H1 (cell line): ENCODE measurements at regions not wholly inside any gene's neighbourhood (a gene's known extent, or its start where the extent isn't known, plus 50 kb on each side); places are given as distances from the start of the nearest gene placed in this dataset.

ENCODE experiments used
- CTCF ChIA-PET: fragments of 300-600 bp; sonication (Branson Sonifier 250); formaldehyde crosslinking; loops from one replicate; lab custom pipeline; 2021; ENCODE audit not compliant: partially characterized antibody; lab: Charles Lee
- POLR2A ChIA-PET: fragments of 300-600 bp; sonication (Branson Sonifier 250); formaldehyde crosslinking; loops from one replicate; lab custom pipeline; 2021; ENCODE audit warnings: inconsistent platforms; ENCODE audit not compliant: partially characterized antibody; lab: Charles Lee
- DNase-seq, 2 experiments: peaks; one replicate each; pipeline versions ENCODE4 v3.0.0 to v3.0.0-alpha.2; 2010 to 2022; ENCODE audit warnings: low spot score in 2 of 2, low read depth in 1 of 2, mixed read lengths in 1 of 2
- FAIRE-seq: peaks from 2 replicates; lab custom pipeline; 2011; peaks lifted over from hg19 to GRCh38; lab: Jason Lieb, UNC
- H2AFZ ChIP-seq: 2 replicates; pipeline ENCODE4 v1.8.1; 2012; ENCODE audit warnings: low read length, inconsistent platforms
- H2AK5ac ChIP-seq: 2 replicates; pipeline ENCODE4 v1.6.1; 2013; ENCODE audit warnings: low read depth, low read length
- H2BK120ac ChIP-seq: replicated peaks from 2 replicates; pipeline ENCODE3; 2013; ENCODE audit warnings: low read depth, low read length, inconsistent platforms
- H2BK12ac ChIP-seq: 2 replicates; pipeline ENCODE4 v1.6.1; 2013; ENCODE audit warnings: low read depth, low read length
- H2BK15ac ChIP-seq: 2 replicates; pipeline ENCODE4 v1.6.1; 2013; ENCODE audit warnings: low read length
- H2BK20ac ChIP-seq: 2 replicates; pipeline ENCODE4 v1.6.1; 2013; ENCODE audit warnings: low read length
- H2BK5ac ChIP-seq: 2 replicates; pipeline ENCODE4 v1.6.1; 2013; ENCODE audit warnings: low read depth, low read length
- H3K14ac ChIP-seq: 2 replicates; pipeline ENCODE4 v1.6.1; 2013; ENCODE audit warnings: inconsistent platforms; ENCODE audit not compliant: insufficient read length
- H3K18ac ChIP-seq: 2 replicates; pipeline ENCODE4 v1.6.1; 2013; ENCODE audit warnings: low read length; ENCODE audit errors: extremely low read depth
- H3K23ac ChIP-seq: 2 replicates; pipeline ENCODE4 v1.6.1; 2013; ENCODE audit warnings: inconsistent platforms; ENCODE audit not compliant: insufficient read length
- H3K23me2 ChIP-seq: 2 replicates; pipeline ENCODE4 v1.6.1; 2013; ENCODE audit warnings: low read depth, low read length
- H3K27ac ChIP-seq: 2 replicates; pipeline ENCODE4 v1.6.1; 2011; ENCODE audit warnings: low read depth, low read length, inconsistent platforms
- H3K27me3 ChIP-seq, 4 experiments: replicated peaks in 1 of 4; 1 replicate in 1 of 4; 2 replicates in 3 of 4; pipeline versions ENCODE4 v1.6.1 to v1.8.1; 2011 to 2013; ENCODE audit warnings: low read length in 3 of 4, mild to moderate bottlenecking in 3 of 4, inconsistent platforms in 2 of 4, mixed read lengths in 2 of 4, moderate library complexity in 1 of 4; ENCODE audit not compliant: control insufficient read depth in 3 of 4, insufficient read depth in 3 of 4; ENCODE audit errors: extremely low read depth in 1 of 4
- H3K36me3 ChIP-seq, 4 experiments: 2 replicates each; pipeline versions ENCODE4 v1.6.1 to v1.8.1; 2011 to 2013; ENCODE audit warnings: mild to moderate bottlenecking in 4 of 4, low read length in 3 of 4, moderate library complexity in 2 of 4, control low read depth in 1 of 4, inconsistent platforms in 1 of 4; ENCODE audit not compliant: insufficient read depth in 4 of 4, control insufficient read depth in 2 of 4
- H3K4ac ChIP-seq: replicated peaks from 2 replicates; pipeline ENCODE3; 2013; ENCODE audit warnings: low read length, low read depth, mixed read lengths, inconsistent platforms; ENCODE audit not compliant: insufficient read length
- H3K4me1 ChIP-seq, 4 experiments: replicated peaks in 1 of 4; 1 replicate in 1 of 4; 2 replicates in 3 of 4; pipeline versions ENCODE4 v1.6.1 to v1.8.1; 2011 to 2013; ENCODE audit warnings: low read length in 3 of 4, inconsistent platforms in 2 of 4, mixed read lengths in 1 of 4; ENCODE audit not compliant: insufficient read depth in 4 of 4, control insufficient read depth in 3 of 4
- H3K4me2 ChIP-seq, 2 experiments: 2 replicates each; pipeline versions ENCODE4 v1.6.1 to v1.8.1; 2011 to 2013; ENCODE audit warnings: low read depth in 2 of 2, low read length in 2 of 2, control low read depth in 1 of 2, inconsistent platforms in 1 of 2, mild to moderate bottlenecking in 1 of 2; ENCODE audit not compliant: insufficient read depth in 1 of 2
- H3K4me3 ChIP-seq, 4 experiments: fragments of 200-600, 300-600 bp in 1 of 4; sonication (generic), shearing (Covaris generic), sonication (Bioruptor Twin) in 1 of 4; 2 replicates each; pipeline versions ENCODE4 v1.5.1 to v1.8.1; 2011 to 2016; ENCODE audit warnings: low read length in 4 of 4, low read depth in 3 of 4, control low read depth in 2 of 4, inconsistent platforms in 2 of 4, mild to moderate bottlenecking in 2 of 4, mixed read lengths in 1 of 4, moderate library complexity in 1 of 4; ENCODE audit not compliant: insufficient read depth in 2 of 4; ENCODE audit errors: extremely low read depth in 1 of 4
- H3K56ac ChIP-seq: replicated peaks from 2 replicates; pipeline ENCODE3; 2013; ENCODE audit warnings: low read depth, mild to moderate bottlenecking, mixed read lengths, low read length, inconsistent platforms; ENCODE audit not compliant: insufficient read length
- H3K79me1 ChIP-seq: 2 replicates; pipeline ENCODE4 v1.6.1; 2013; ENCODE audit warnings: low read depth, low read length, control low read depth
- H3K79me2 ChIP-seq, 2 experiments: 2 replicates each; pipeline versions ENCODE4 v1.6.1 to v1.8.1; 2012 to 2013; ENCODE audit warnings: low read length in 2 of 2, mild to moderate bottlenecking in 2 of 2, inconsistent platforms in 1 of 2; ENCODE audit not compliant: insufficient read depth in 2 of 2, control insufficient read depth in 1 of 2
- H3K9ac ChIP-seq, 4 experiments: replicated peaks in 1 of 4; 1 replicate in 1 of 4; 2 replicates in 3 of 4; pipeline versions ENCODE4 v1.6.1 to v1.8.1; 2011 to 2013; ENCODE audit warnings: low read depth in 3 of 4, low read length in 3 of 4, control low read depth in 2 of 4, mild to moderate bottlenecking in 2 of 4, moderate library complexity in 2 of 4, inconsistent platforms in 1 of 4; ENCODE audit errors: extremely low read depth in 1 of 4
- H3K9me3 ChIP-seq, 2 experiments: 2 replicates each; pipeline versions ENCODE4 v1.6.1 to v1.8.1; 2012 to 2013; ENCODE audit warnings: mild to moderate bottlenecking in 2 of 2, moderate library complexity in 2 of 2, control low read depth in 1 of 2, inconsistent platforms in 1 of 2, low read depth in 1 of 2, low read length in 1 of 2, mixed read lengths in 1 of 2; ENCODE audit not compliant: insufficient read depth in 2 of 2
- H4K20me1 ChIP-seq, 2 experiments: replicated peaks in 1 of 2; 2 replicates each; pipeline versions ENCODE3 to v1.8.1; 2011 to 2013; ENCODE audit warnings: inconsistent platforms in 2 of 2, low read length in 2 of 2, mild to moderate bottlenecking in 1 of 2; ENCODE audit not compliant: insufficient read depth in 2 of 2, control insufficient read depth in 1 of 2
- H4K5ac ChIP-seq: 2 replicates; pipeline ENCODE4 v1.6.1; 2013; ENCODE audit warnings: low read length, low read depth, mixed read lengths, inconsistent platforms; ENCODE audit not compliant: insufficient read length
- H4K8ac ChIP-seq: 2 replicates; pipeline ENCODE4 v1.8.0; 2013; ENCODE audit warnings: mild to moderate bottlenecking, moderate library complexity, low read length, inconsistent platforms; ENCODE audit not compliant: insufficient read depth; ENCODE audit errors: extremely low read depth
- H4K91ac ChIP-seq: replicated peaks from 2 replicates; pipeline ENCODE3; 2013; ENCODE audit warnings: low read length, mixed read lengths, inconsistent platforms; ENCODE audit not compliant: insufficient read length
- BACH1 ChIP-seq: IDR thresholded peaks from 2 replicates; pipeline ENCODE4 v1.6.1; 2012; ENCODE audit warnings: low read length, improper control_type of control experiment
- BCL11A ChIP-seq, 2 experiments: IDR thresholded peaks; one replicate each; pipeline ENCODE4 v1.6.1; 2011; ENCODE audit warnings: low read depth in 2 of 2, low read length in 2 of 2, mild to moderate bottlenecking in 2 of 2
- CBX5 ChIP-seq: fragments of 300-800, 300-1000 bp; sonication (generic); IDR thresholded peaks from 2 replicates; pipeline ENCODE4 v1.7.1; 2016; ENCODE audit warnings: antibody characterized with exemption, low read length, low read depth
- CBX8 ChIP-seq: fragments of 300-800, 300-1000 bp; sonication (generic); IDR thresholded peaks from 2 replicates; pipeline ENCODE4 v1.7.1; 2016; ENCODE audit warnings: low read depth, low read length, borderline replicate concordance
- EP300 ChIP-seq, 2 experiments: IDR thresholded peaks; 1 replicate in 1 of 2; 2 replicates in 1 of 2; pipeline ENCODE4 v1.6.1; 2011 to 2012; ENCODE audit warnings: low read depth in 2 of 2, low read length in 2 of 2, mild to moderate bottlenecking in 2 of 2, borderline replicate concordance in 1 of 2, inconsistent platforms in 1 of 2, moderate library complexity in 1 of 2
- HDAC6 ChIP-seq: IDR thresholded peaks from one replicate; pipeline ENCODE4 v1.7.1; 2012; ENCODE audit warnings: low read depth, mild to moderate bottlenecking, inconsistent platforms, low read length, moderate library complexity
- RFX5 ChIP-seq: IDR thresholded peaks from 2 replicates; pipeline ENCODE4 v1.6.1; 2011; ENCODE audit warnings: low read depth, low read length, improper control_type of control experiment, borderline replicate concordance
- SIX5 ChIP-seq: IDR thresholded peaks from 2 replicates; pipeline ENCODE4 v1.6.1; 2011; ENCODE audit warnings: mild to moderate bottlenecking, low read depth, low read length
- SRF ChIP-seq: IDR thresholded peaks from 2 replicates; pipeline ENCODE4 v1.6.1; 2011; ENCODE audit warnings: mild to moderate bottlenecking, low read depth, low read length, moderate library complexity
- WGBS, 2 experiments: shearing (Covaris generic) in 1 of 2; methylation state at CpG; one replicate each; pipeline versions ENCODE4 v1.1.6 to v1.1.7; 2013 to 2015; ENCODE audit warnings: low lambda C conversion rate in 2 of 2, mixed read lengths in 2 of 2, inconsistent platforms in 1 of 2, low coverage in 1 of 2, missing lambda C conversion rate in 1 of 2; ENCODE audit not compliant: insufficient replicate concordance in 2 of 2, insufficient coverage in 1 of 2, insufficient read length in 1 of 2; ENCODE audit errors: extremely low coverage in 1 of 2, missing lambda C conversion rate in 1 of 2; 5-methylcytosine and 5-hydroxymethylcytosine counted together

GRCh38 chr17:20771104-20771503 is 191.6 kb downstream of the CDRT15L2 start:
- WGBS, 2 experiments: 86% methylated on average over 8 of the region's 8 CpGs; no CpG with 5 or more reads in 1 of the 2 experiments
- POLR2A ChIA-PET: no interaction called here
- Histone ChIP-seq H2BK12ac (no peak overlapping the region), H3K23me2 (no peaks in the 10 kb centered on the region), H4K5ac (no peak overlapping the region), H3K56ac (no peak overlapping the region), H3K4me1 (no peaks in the 10 kb centered on the region), H3K36me3 (no peaks in the 10 kb centered on the region), H3K27ac (no peak overlapping the region), H3K27me3 (no peaks in the 10 kb centered on the region), H3K4ac (no peak overlapping the region), H4K91ac (no peak overlapping the region), H3K18ac (no peak overlapping the region), H4K20me1 (no peaks in the 10 kb centered on the region)
- no peak for DNase-seq
- TF ChIP-seq BACH1 (no peak), BCL11A (IDR thresholded peaks at IDR 0.05; ENCODE audit: low read depth in 2 of 2, low read length in 2 of 2) (no peak), CBX5 (no peak), SRF (no peak), CBX8 (no peak), HDAC6 (no peak), RFX5 (no peak), EP300 (IDR thresholded peaks at IDR 0.05; ENCODE audit: borderline replicate concordance in 1 of 2, low read depth in 2 of 2, low read length in 2 of 2) (no peak), SIX5 (no peak)
- TF ChIP-seq, all 59 proteins: peak for 0
- H3K9me3 ChIP-seq: no peaks in the 10 kb centered on the region
- H3K9ac ChIP-seq: no peak overlapping the region
- no peaks in the 10 kb centered on the region for H3K79me2 ChIP-seq
- no peak overlapping the region for H3K23ac ChIP-seq
- no peak overlapping the region for H3K4me3 ChIP-seq
- H2BK15ac ChIP-seq: no peak overlapping the region
- no peak overlapping the region for H2BK120ac ChIP-seq
- H3K79me1 ChIP-seq: no peaks in the 10 kb centered on the region
- no peak for FAIRE-seq
- CTCF ChIA-PET: no interaction called here
- H4K8ac ChIP-seq: no peak overlapping the region
- no peak overlapping the region for H3K14ac ChIP-seq
- H2BK20ac ChIP-seq: no peak overlapping the region
- H2BK5ac ChIP-seq: no peak overlapping the region
- H3K4me2 ChIP-seq: no peak overlapping the region
- no peak overlapping the region for H2AK5ac ChIP-seq
- H2AFZ ChIP-seq: no peak overlapping the region
